HG02938 (cell line): ENCODE measurements at regions not wholly inside any gene's neighbourhood (a gene's known extent, or its start where the extent isn't known, plus 50 kb on each side); places are given as distances from the start of the nearest gene placed in this dataset.

Experiments used
- ATAC-seq: cut with Tn5 transposase; IDR thresholded peaks from one replicate; pipeline ENCODE4 v1.9.1; 2021; ENCODE audit warnings: mild to moderate bottlenecking, moderate library complexity; ENCODE audit not compliant: unreplicated experiment

GRCh38 chr2:80706541-80706940 is 402.0 kb upstream of the LRRTM1 start:
- no peak for ATAC-seq

- ATAC-seq: no peak
These were observed 399.0 kb upstream of the LRRTM1 start for GRCh38 chr2:80703532-80703931.

GRCh38 chr2:80700961-80701360 is 396.4 kb upstream of the LRRTM1 start:
- no peak for ATAC-seq
